NCI-H774 (cell line): ENCODE measurements at regions not wholly inside any gene's neighbourhood (a gene's known extent, or its start where the extent isn't known, plus 50 kb on each side); places are given as distances from the start of the nearest gene placed in this dataset.

Experiments used
- DNase-seq: peaks from one replicate; lab custom pipeline; 2025; lab: John Stamatoyannopoulos, UW

- no peak for DNase-seq
These were observed 713.0 kb downstream of the MRPL39 start for GRCh38 chr21:24894324-24894723.

- DNase-seq: no peak
These were observed 717.3 kb downstream of the MRPL39 start for GRCh38 chr21:24890021-24890420.

- DNase-seq: no peak
These were observed 725.8 kb downstream of the MRPL39 start for GRCh38 chr21:24881506-24881905.

- no peak for DNase-seq
These were observed 736.6 kb downstream of the MRPL39 start for GRCh38 chr21:24870633-24871032.

- DNase-seq: no peak
These were observed 737.4 kb downstream of the MRPL39 start for GRCh38 chr21:24869862-24870261.

GRCh38 chr21:24868117-24868516 lies 739.2 kb downstream of the MRPL39 start:
- DNase-seq: no peak

GRCh38 chr21:24861471-24861870 lies 745.8 kb downstream of the MRPL39 start:
- no peak for DNase-seq

- no peak for DNase-seq
These were observed 751.0 kb downstream of the MRPL39 start for GRCh38 chr21:24856326-24856725.

GRCh38 chr21:24852610-24853195 lies 754.6 kb downstream of the MRPL39 start:
- no peak for DNase-seq

- no peak for DNase-seq
These were observed 757.2 kb downstream of the MRPL39 start for GRCh38 chr21:24850121-24850520.

- no peak for DNase-seq
These were observed 762.6 kb downstream of the MRPL39 start for GRCh38 chr21:24844671-24845070.

- no peak for DNase-seq
These were observed 767.0 kb downstream of the MRPL39 start for GRCh38 chr21:24840287-24840686.

GRCh38 chr21:24832961-24833360 lies 774.3 kb downstream of the MRPL39 start:
- DNase-seq: no peak

- no peak for DNase-seq
These were observed 777.9 kb downstream of the MRPL39 start for GRCh38 chr21:24829397-24829796.

GRCh38 chr21:24826822-24827221 lies 780.5 kb downstream of the MRPL39 start:
- DNase-seq: no peak

- DNase-seq: no peak
These were observed 781.9 kb downstream of the MRPL39 start for GRCh38 chr21:24825348-24825747.

GRCh38 chr21:24824209-24824608 lies 783.1 kb downstream of the MRPL39 start:
- DNase-seq: no peak

GRCh38 chr21:24823247-24823646 lies 784.0 kb downstream of the MRPL39 start:
- DNase-seq: no peak

- no peak for DNase-seq
These were observed 822.2 kb downstream of the MRPL39 start for GRCh38 chr21:24785033-24785432.

- no peak for DNase-seq
These were observed 826.1 kb downstream of the MRPL39 start for GRCh38 chr21:24781146-24781545.

- no peak for DNase-seq
These were observed 847.8 kb downstream of the MRPL39 start for GRCh38 chr21:24759348-24760075.

GRCh38 chr21:24738063-24738462 lies 869.2 kb downstream of the MRPL39 start:
- DNase-seq: no peak

- no peak for DNase-seq
These were observed 869.9 kb downstream of the MRPL39 start for GRCh38 chr21:24737296-24737850.

- no peak for DNase-seq
These were observed 876.6 kb downstream of the MRPL39 start for GRCh38 chr21:24730661-24731060.
